ENCODE measurements at regions not wholly inside any gene's neighbourhood (a gene's known extent, or its start where the extent isn't known, plus 50 kb on each side); places are given as distances from the start of the nearest gene placed in this dataset.

- TF ChIP-seq EZH2phosphoT487 (IDR thresholded peaks at IDR 0.05; ENCODE audit: low read depth), result no peak
- no peak for TF ChIP-seq CTCF (IDR thresholded peaks at IDR 0.05; ENCODE audit: low read depth, low read length)
- Histone ChIP-seq H3K9me3 (ENCODE audit: insufficient read depth, low read length) (no peaks in the 10 kb centered on the region; the same call in 1 of the 2 replicates), H3K27ac (ENCODE audit: low read length) (no peak overlapping the region)
These were observed 89.0 kb upstream of the GALNT5 start for GRCh38 chr2:157168501-157168900.

GRCh38 chr2:157169889-157170288 lies 87.6 kb upstream of the GALNT5 start:
- H3K27me3 ChIP-seq (ENCODE audit: low read depth, low read length), result no peaks in the 10 kb centered on the region
- no peaks in the 10 kb centered on the region for H4K20me1 ChIP-seq (ENCODE audit: insufficient read depth, low read length)
- H2AFZ ChIP-seq (ENCODE audit: low read depth, low read length), result no peak overlapping the region
- no peaks in the 10 kb centered on the region for H3K9me3 ChIP-seq (ENCODE audit: insufficient read depth, low read length)
- no peaks in the 10 kb centered on the region for H3K79me2 ChIP-seq (ENCODE audit: low read length)
- no peak overlapping the region for H3K9ac ChIP-seq (ENCODE audit: low read length)
- H3K27ac ChIP-seq (ENCODE audit: low read length), result no peak overlapping the region
- no peaks in the 10 kb centered on the region for H3K36me3 ChIP-seq (replicated peaks; ENCODE audit: low read depth, low read length)
- H3K4me2 ChIP-seq (ENCODE audit: low read length), result no peak overlapping the region
- no peaks in the 10 kb centered on the region for H3K4me1 ChIP-seq (ENCODE audit: low read length)
- no peak for TF ChIP-seq CTCF (IDR thresholded peaks at IDR 0.05; ENCODE audit: low read depth, low read length)
- no peak for TF ChIP-seq EZH2phosphoT487 (IDR thresholded peaks at IDR 0.05; ENCODE audit: low read depth)
- H3K4me3 ChIP-seq (ENCODE audit: low read length), result no peak overlapping the region

More at GRCh38 chr2:157168501-157168900, 89.0 kb upstream of the GALNT5 start:
- Histone ChIP-seq H3K27me3 (ENCODE audit: low read depth, low read length) (no peaks in the 10 kb centered on the region), H2AFZ (ENCODE audit: low read depth, low read length) (no peak overlapping the region), H3K4me2 (ENCODE audit: low read length) (no peak overlapping the region), H3K36me3 (replicated peaks; ENCODE audit: low read depth, low read length) (no peaks in the 10 kb centered on the region), H3K4me3 (ENCODE audit: low read length) (no peak overlapping the region), H3K79me2 (ENCODE audit: low read length) (no peaks in the 10 kb centered on the region), H3K4me1 (ENCODE audit: low read length) (no peaks in the 10 kb centered on the region), H3K9ac (ENCODE audit: low read length) (no peak overlapping the region), H4K20me1 (ENCODE audit: insufficient read depth, low read length) (no peaks in the 10 kb centered on the region)

- H3K9ac ChIP-seq (ENCODE audit: low read length), result no peak overlapping the region
- H3K27ac ChIP-seq (ENCODE audit: low read length), result no peak overlapping the region
- H3K4me3 ChIP-seq (ENCODE audit: low read length), result no peak overlapping the region
- no peaks in the 10 kb centered on the region for H3K36me3 ChIP-seq (replicated peaks; ENCODE audit: low read depth, low read length)
- no peaks in the 10 kb centered on the region for H4K20me1 ChIP-seq (ENCODE audit: insufficient read depth, low read length)
- no peaks in the 10 kb centered on the region for H3K27me3 ChIP-seq (ENCODE audit: low read depth, low read length)
- H3K4me1 ChIP-seq (ENCODE audit: low read length), result no peaks in the 10 kb centered on the region
- H3K79me2 ChIP-seq (ENCODE audit: low read length), result no peaks in the 10 kb centered on the region
- H2AFZ ChIP-seq (ENCODE audit: low read depth, low read length), result no peak overlapping the region
- no peak overlapping the region for H3K4me2 ChIP-seq (ENCODE audit: low read length)
- TF ChIP-seq CTCF (IDR thresholded peaks at IDR 0.05; ENCODE audit: low read depth, low read length) (no peak), EZH2phosphoT487 (IDR thresholded peaks at IDR 0.05; ENCODE audit: low read depth) (no peak)
- H3K9me3 ChIP-seq (ENCODE audit: insufficient read depth, low read length), result no peaks in the 10 kb centered on the region
These were observed 87.2 kb upstream of the GALNT5 start for GRCh38 chr2:157170299-157170698.

GRCh38 chr2:157172239-157172638 lies 85.3 kb upstream of the GALNT5 start:
- TF ChIP-seq CTCF (IDR thresholded peaks at IDR 0.05; ENCODE audit: low read depth, low read length), result no peak
- TF ChIP-seq EZH2phosphoT487 (IDR thresholded peaks at IDR 0.05; ENCODE audit: low read depth), result no peak
- no peak overlapping the region for H3K9ac ChIP-seq (ENCODE audit: low read length)
- H3K4me2 ChIP-seq (ENCODE audit: low read length), result no peak overlapping the region

More at GRCh38 chr2:157172239-157172638, 85.3 kb upstream of the GALNT5 start:
- H3K4me1 ChIP-seq (ENCODE audit: low read length), result 0 out of 2 replicates have a peak, but pooled peaks cover 5% of the 10 kb centered on the region
- H4K20me1 ChIP-seq (ENCODE audit: insufficient read depth, low read length), result no peaks in the 10 kb centered on the region
- no peak overlapping the region for H2AFZ ChIP-seq (ENCODE audit: low read depth, low read length)
- H3K36me3 ChIP-seq (replicated peaks; ENCODE audit: low read depth, low read length), result no peaks in the 10 kb centered on the region
- no peak overlapping the region for H3K4me3 ChIP-seq (ENCODE audit: low read length)
- no peak overlapping the region for H3K27ac ChIP-seq (ENCODE audit: low read length)
- H3K79me2 ChIP-seq (ENCODE audit: low read length), result no peaks in the 10 kb centered on the region
- H3K27me3 ChIP-seq (ENCODE audit: low read depth, low read length), result no peaks in the 10 kb centered on the region
- H3K9me3 ChIP-seq (ENCODE audit: insufficient read depth, low read length), result no peaks in the 10 kb centered on the region
